ENCODE measurements at regions not wholly inside any gene's neighbourhood (a gene's known extent, or its start where the extent isn't known, plus 50 kb on each side); places are given as distances from the start of the nearest gene placed in this dataset.
"Not testable (repeated sequence)": the region's sequence is repeated elsewhere in the genome, so short reads cannot be mapped to it uniquely, and the experiment has no call there.

DNA sequence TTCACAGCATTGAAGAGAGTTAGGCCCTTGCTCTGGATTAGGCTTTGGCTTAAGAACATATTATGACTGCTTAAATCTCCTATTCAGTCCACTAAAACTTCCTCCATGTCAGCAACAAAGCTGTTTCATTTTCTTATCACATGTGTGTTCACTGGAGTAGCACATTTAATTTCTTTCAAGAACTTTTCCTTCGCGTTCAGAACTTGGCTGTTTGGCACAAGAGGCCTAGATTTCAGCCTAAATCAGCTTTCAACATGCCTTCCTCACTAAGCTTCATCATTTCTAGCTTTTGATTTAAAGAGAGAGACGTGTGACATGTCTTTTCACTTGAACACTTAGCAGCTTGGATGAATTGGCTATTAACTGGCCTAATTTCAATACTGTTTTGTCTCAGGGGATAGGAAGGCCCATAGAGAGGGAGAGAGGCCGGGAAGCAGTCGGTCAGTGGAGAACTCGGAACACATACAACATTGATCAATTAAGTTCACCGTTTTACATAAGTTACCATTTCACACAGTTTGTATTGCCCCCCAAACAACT is 885.2 kb upstream of the AUTS2 start:
- no peak for DNase-seq (ENCODE audit: low read depth)

DNA sequence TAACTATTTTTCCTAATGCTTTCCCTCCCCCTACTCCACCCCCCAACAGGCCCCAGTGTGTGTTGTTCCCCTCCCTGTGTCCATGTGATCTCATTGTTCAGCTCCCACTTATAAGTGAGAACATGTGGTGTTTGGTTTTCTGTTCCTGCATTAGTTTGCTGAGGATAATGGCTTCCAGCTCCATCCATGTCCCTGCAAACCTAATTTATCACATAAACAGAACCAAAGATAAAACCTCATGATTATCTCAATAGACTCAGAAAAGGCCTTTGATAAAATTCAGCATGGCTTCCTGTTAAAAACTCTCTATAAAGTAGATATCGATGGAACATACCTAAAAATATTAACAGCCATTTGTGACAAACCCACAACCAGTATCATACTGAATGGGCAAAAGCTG is 884.1 kb upstream of the AUTS2 start:
- not testable (repeated sequence) for DNase-seq (ENCODE audit: low read depth)

DNA sequence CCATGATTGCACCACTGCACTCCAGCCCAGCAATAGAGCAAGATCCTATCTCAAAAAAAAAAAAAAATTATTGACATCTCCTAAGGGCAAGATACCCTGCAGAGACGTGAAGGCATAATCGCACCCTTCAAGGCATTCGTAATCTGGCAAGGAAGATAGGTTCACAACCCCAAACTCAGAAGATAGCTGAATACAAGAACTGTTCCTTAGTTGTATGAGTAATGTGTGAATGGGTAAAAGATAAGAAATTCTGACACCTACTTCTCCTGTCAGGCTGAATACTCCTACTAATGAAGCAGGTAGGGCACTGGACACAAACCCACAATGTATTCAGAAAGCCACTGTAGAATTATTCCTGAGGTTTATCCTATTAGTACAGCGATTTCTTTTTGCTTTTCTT is 882.4 kb upstream of the AUTS2 start:
- no peak for DNase-seq (ENCODE audit: low read depth)

DNA sequence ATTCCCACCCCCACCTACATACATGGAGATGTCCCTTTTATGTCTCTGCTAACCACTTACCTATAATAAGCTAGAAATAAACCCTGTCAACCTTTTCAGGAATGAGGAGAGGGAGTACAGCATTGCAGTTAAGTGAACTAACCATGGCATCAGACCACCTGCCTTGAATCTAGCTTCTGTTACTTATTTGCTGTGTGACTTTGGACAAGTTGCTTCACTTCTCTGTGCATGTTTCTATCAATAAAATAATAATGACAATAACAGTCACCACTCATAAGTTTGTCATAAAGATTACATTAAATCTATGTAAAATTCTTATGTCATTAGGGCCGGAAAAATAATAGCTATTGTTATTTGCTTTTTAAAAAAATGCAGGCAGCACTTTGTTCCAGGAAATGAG is 881.1 kb upstream of the AUTS2 start:
- DNase-seq (ENCODE audit: low read depth), result no peak

DNA sequence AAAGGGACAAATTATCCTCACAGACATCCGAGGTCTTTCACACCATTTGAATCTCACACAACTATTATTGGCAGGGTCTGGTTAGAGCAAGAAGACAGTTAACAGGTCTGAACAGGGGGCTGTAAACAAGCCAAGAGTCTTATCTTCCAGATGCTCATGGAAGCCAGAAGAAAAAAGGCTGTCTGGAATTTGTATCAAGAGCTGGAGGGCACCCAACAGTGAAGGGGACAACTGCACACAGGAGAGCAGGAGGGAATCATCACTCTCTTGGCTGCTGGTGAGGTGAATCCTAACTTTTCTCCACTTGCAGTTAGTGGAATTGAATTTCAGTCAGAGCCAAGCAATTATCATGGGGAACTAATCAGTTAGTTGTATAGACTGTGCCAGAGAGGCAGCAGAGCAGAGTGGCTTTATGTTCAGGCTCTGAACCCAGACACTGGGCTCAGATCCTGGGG is 880.2 kb upstream of the AUTS2 start:
- DNase-seq (ENCODE audit: low read depth), result no peak

DNA sequence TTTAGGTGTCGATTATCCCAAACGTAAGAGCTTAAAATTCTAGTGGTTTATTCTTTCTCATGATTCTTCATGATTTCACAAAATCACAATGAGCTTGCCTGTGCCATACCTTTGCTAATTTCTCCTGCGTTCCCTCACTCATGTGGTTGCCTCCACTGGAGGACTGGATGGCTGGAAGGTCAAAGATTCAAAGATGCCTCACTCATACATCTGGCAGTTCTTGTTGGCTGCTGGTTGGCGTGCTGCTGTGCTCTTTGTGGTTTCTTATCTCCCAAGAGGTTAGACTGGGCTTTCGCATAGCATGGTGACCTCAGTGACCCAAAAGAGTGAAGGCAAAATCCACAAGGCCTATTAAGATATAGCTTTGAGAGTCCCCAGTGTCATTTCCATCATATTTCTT is 877.6 kb upstream of the AUTS2 start:
- DNase-seq (ENCODE audit: low read depth), result no peak

DNA sequence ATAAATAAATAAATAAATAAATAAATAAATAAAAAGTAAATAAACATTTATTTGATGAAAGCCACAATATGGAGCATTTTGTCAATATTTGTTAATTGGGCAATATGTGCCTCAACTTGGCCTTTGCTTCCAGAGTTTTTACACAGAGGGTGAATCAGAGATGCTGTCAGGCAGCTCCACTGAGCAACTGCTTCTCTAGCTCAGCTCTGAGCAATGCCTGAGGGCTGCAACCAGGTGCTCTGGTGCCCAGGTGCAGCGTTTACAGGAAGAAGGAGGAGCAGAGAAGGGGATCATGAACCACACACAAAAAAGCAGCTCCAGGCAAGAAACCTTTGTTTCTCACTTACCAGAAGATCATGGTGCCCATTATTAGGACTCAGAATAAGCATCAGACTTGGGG is 876.2 kb upstream of the AUTS2 start:
- DNase-seq (ENCODE audit: low read depth), result no peak

DNA sequence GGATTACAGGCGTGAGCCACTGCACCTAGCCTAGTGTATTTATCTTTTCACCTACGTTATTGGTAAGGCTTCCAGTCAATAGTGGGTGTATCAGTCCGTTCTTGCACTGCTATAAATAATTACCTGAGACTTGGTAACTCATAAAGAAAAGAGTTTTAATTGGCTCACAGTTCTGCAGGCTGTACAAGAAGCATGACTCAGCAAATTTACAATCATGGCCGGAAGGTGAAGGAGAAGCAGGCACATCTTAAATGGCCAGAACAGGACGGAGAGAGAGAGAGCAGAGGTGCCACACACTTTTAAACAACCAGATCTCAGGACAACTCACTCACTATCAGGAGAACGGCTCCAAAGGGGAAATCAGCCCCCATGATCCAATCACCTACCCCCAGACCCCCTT is 873.3 kb upstream of the AUTS2 start:
- DNase-seq (ENCODE audit: low read depth), result no peak

DNA sequence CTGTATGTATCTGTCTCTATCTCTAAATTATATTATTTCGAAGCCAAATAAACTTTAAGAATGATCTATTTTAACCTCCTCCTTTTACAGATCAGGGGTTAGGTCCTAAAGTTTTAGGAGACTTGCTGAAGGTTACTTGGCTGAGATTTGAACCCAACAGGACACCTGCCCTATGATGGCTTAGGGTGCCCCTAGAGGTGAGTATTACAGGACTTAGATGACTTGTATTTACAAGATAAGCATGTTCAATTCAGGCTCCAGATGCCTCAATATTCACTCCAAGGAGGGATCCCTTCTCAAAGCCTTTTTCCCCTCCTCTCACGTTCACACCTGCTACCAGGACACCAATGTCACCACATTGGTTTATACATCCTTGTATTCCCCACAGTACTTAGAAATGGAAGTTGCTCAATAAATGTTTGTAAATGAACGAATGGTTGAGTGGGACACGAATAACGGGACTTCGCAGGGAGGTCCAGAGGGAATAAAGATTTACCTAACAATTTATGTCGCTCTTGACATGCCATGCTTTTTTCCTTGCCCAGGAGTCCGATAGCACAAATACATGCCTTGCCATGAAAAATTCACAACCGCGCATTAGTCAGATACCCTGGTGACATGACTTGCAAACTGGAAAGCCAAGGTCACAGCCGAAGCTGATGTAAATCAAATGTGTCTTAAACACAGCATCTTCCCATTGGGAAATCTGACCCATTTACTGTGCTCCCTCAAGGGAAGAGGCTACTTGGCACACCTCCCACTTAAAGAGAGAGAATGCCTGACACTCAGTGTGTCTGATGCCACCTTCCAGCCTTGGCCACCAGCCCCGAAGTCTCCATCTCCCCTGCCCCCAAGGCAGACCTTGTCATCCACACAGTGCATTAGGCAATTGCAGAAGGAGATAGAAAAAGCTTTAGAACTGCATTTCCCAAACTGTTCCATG is 872.2 kb upstream of the AUTS2 start:
- no peak for DNase-seq (ENCODE audit: low read depth)

DNA sequence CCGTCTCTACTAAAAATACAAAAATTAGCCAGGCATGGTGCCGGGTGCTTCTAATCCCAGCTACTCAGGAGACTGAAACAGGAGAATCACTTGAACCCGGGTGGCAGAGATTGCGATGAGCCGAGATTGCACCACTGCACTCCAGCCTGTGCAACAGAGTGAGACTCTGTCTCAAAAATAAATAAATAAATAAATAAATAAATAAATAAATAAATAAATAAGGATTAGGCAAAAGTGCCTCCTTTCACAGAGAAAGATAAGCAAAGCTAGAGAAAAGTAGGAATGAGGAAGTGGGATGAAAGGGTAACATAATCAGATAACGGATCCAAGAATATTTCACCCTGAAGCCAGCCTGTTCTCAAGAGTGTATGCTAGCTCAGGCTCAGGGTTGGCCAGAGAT is 869.6 kb upstream of the AUTS2 start:
- not testable (repeated sequence) for DNase-seq (ENCODE audit: low read depth)

DNA sequence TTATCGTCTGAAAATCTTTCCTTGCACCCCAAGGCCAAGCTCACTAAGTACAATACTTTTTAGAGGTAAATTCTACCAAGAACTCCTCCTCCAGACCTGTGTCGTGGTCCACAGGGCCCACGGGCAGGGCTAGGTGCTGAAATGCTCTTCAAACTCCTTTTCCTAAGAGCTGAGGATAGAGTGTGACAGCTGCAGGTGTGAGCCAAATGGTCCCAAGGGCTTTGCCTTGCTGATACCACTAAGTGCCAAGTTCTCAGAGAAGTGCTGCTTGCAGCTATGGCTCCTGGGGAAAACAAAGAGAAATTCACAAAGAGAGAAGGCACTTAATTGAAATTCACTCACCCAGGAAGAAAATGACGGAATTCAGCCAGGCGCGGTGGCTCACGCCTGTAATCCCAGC is 868.9 kb upstream of the AUTS2 start:
- DNase-seq (ENCODE audit: low read depth), result no peak

DNA sequence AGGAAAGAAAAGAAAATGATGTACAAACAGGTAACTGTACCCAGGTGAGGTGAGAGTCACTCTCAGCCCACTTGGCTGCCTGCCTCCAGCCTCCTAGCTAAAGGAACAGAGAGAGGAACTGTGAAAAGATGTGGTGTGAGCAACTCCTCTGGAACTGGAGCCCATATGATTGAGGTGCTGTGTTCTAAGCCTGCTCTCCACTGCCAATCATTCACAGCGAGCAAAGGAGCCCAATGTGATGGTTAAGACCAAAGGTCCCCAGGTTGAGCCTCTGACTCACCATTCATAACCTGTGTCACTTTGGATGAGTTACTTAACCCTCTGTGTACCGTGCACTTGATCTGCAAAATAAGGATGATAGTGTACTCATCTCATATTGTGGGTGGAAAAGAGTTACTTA is 868.1 kb upstream of the AUTS2 start:
- no peak for DNase-seq (ENCODE audit: low read depth)

DNA sequence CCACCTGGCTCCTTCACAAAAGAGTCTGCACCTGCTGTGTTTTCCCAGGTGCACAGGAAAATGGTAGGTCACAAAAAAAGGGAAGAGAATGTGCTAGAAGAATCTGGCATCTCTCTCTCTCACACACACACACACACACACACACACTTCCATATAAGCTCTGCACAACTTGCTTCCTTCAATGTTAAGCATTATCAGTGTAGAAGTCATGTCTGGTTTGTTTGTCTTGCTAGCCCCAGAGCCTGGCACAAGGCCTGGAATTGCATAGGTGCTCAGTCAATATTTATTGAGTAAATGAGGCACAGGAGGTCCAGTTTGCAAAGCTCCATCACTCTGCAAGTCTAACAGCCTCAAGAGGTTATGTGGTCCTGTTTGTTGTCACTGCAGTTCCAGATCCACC is 867.3 kb upstream of the AUTS2 start:
- DNase-seq (ENCODE audit: low read depth), result no peak

DNA sequence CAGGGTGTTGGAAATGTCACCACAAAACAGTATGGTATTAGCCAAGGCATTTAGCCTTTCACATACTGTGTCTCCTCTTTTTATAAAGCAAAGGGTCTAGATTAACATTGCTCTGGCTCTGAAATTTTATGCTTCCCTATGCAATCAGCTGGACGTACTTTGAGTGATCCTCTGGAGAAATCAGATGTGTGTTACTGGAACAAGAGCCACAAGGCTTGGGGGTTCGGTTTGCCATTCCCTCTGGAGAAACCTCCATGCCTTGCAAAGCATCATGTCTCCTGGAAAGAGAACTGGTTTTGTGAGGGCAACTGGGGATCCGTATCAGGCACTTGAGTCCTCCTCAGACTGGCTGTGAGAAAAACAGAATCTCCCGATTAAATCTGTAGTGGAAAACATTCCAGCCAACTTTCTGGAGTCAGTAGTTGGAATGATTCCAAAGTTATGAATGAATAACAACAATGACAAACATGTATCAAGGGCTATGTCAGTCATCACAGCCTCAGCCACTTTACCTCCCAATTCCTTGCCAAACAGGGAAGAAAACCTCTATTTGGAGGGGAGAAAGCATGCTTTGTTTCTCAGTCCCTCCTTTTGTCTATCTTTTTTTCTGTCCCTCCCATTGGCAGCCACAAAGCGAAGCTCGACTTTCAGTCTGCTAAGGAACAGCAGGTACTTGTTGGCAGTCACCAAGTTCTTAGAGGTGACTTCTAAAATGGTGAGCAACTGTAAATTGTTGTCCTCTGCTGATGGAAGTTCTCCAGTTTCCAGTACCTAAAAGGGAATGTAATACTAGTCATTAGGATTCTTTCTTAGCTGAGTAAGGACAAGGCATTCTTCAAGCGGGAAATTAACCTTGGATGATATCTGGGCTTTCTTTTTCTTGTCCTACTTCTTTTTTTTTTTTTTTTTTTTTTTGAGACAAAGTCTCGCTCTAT is 864.8 kb upstream of the AUTS2 start:
- DNase-seq (ENCODE audit: low read depth), result no peak

DNA sequence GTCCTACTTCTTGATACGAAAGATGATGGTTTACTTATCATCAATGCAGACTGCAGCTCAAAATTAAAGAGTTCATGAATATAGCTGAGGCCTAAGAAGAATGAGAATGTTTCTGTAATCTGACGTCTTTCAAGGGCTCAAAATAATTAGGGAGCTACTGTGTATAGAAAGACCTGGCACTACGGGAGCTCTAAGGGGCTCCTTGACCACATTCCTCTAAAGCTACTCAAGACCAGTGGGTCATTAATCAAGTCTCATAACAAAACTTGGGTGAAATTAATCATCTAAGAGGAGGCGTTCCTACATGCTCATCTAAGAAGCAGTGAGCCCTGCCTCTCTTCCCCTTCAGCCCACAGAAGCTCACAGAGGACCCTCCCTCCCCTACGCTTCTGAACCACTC is 863.8 kb upstream of the AUTS2 start:
- DNase-seq (ENCODE audit: low read depth), result no peak

DNA sequence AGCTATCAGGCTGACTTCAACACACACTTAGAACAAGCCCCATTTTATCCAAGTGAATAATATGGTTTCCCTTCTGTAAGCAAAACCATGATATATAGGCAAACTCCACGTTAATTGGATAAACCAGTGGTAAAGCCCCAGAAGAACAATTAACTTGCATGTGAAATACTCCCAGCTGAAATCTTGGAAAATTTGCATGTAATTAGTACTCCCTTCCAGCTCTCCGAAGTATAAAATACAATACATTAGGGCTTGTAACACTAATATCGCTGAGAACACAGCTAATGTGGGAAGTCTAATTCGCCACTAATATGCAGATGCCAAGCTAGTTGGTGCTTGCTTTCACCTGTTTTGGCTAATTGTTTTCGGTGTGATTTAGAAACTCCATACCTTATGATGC is 859.0 kb upstream of the AUTS2 start:
- no peak for DNase-seq (ENCODE audit: low read depth)

DNA sequence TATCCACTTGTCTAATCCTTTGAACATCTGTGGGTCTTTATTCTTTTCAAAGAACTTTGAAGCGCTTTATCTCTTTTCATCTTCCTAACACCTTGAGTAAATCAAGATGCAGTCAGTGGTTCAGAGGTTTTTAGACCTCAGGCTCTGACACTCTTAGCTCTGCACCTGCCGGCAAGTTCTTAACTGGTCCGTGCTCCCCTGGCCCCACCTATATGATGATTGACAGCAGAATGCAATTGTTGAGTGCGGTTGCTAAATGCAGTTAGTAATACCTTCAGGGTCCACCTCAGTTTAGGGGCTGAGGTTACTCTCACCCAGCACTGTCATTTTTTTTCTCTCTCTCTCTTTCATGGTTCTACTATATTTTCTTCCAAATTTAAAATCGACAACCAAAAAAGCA is 854.2 kb upstream of the AUTS2 start:
- no peak for DNase-seq (ENCODE audit: low read depth)

DNA sequence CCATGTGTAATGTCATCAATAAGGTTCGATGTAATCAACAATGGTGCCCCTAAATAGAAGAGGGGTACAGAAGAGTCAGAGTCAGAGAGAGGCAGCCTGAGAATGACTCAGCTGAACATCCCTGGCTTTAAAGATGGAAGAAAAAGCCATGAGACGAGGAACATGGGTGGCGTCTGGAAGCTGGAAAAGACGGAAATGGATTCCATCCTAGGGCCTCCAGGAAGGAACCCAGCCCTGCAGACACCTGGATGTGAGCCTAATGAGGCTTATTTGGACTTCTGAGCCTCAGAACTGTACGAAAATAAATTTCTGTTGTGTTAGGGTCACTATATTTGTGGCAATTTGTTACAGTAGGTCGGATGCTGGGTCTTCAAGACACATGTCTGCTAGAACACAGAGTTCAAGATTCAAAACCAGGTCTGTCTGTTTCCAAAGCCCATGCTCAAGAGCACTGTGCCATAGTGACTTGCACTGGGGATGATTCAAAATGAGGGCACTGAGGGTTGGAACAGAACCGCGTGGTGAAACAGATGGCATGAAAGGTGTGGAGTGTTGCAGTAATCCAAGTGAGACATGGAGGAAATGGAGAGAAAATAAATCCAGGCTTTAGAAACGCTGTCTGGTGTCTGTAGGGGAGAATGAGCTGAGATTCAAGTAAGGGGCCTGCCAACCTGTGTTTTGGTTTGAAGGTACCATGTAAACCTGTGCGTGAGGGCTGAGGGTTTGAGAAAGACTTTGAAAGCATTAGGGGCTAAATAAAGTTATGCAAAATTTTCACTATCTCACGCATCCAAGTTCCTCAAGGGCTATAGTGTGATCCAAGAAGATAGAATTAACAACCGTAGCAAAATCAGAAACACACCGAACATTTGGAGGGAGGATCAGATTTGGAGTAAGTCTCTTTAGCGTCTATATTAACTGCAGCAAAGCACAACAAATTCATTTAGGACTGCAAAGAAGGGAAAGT is 849.1 kb upstream of the AUTS2 start:
- no peak for DNase-seq (ENCODE audit: low read depth)

DNA sequence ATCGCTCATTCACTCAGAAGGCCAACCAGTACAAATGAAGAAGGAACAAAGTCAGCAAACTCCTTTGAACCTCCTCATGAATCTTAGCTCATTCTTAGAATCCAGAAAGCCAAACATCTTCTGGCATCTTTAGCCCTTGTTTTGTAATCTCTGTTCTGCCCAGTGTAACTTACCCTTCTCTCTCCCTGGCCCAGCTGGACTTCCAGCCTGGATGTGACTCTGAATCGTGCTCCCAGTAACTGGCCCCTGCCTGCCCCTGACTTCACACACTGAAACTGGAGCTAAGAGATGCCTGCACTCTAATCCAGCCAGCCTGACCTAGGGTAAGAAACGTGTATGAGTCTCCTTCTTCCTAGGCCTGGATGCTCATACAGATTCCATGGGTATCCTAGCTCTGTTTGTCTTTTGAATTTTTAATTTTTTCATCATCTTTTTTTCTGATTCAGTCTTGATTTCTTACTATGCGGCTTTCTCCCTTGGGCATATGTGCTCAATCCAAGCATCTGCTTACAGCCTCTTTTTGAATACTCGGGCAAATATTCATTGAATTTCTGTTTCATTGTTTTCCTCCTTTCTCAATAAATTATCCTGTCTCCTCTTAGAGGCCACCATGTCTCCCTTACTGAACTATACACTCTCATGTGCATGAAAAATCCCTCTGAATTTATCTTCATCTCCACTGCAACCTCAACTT is 845.6 kb upstream of the AUTS2 start:
- no peak for DNase-seq (ENCODE audit: low read depth)

DNA sequence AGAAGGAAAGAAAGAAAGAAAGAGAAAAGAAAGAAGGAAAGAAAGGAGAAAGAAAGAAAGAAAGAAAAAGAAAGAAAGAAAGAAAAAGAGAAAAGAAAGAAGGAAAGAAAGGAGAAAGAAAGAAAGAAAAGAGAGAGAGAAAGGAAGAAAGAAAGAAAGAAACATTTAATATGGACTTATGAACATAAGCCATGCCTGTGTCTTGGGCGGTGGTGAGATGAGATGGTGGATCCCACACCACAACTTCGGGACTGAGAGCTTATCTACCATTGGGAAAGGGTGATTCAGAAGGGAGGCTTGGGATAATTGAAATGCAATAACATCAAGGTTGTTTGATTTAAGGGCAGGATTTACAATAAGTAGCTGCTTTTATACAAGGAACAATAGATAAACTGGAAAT is 843.9 kb upstream of the AUTS2 start:
- DNase-seq (ENCODE audit: low read depth), result no peak

DNA sequence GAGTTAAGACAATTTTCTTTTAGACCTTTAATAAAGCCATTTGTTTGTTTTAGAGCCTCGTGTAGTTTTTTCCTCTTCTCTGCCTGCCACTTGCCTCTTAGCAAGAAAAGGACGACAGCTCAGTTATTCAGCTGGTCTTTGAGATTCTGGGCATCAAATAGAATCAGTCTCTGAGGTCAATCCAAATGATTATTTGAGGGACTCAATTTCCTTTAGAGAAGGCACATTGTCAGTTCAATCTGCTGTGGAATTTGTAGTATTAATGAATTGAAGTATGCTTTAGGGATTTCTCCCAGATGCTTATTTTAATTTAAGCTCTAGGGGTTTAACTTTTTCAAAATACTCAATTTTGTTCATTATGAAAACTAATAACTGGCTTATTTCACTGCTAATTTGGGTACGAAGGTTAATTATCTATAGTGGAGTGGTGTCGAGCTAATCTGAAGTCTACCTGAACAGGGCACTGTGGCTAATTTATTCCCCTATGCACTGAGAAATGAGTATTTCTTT is 841.2 kb upstream of the AUTS2 start:
- DNase-seq (ENCODE audit: low read depth), result no peak
